Sigmoid colon (tissue), 6 donors: ENCODE measurements at regions not wholly inside any gene's neighbourhood (a gene's known extent, or its start where the extent isn't known, plus 50 kb on each side); places are given as distances from the start of the nearest gene placed in this dataset.

Source experiments
- DNase-seq: peaks from one replicate; pipeline ENCODE4 v3.0.0-alpha.2; 2019
- H3K27ac ChIP-seq, 4 donors: fragments of 200-600 bp; sonication (generic); one replicate each; pipeline ENCODE4 v1.5.1; 2016 to 2019; ENCODE audit warnings: mild to moderate bottlenecking in 1 of 4
- H3K27me3 ChIP-seq, 3 donors: fragments of 200-600 bp; sonication (generic); one replicate each; pipeline ENCODE4 v1.5.1; 2019; ENCODE audit warnings: mild to moderate bottlenecking in 1 of 3
- H3K36me3 ChIP-seq, 4 donors: fragments of 200-600 bp; sonication (generic); one replicate each; pipeline ENCODE4 v1.5.1; 2016 to 2019
- H3K4me1 ChIP-seq, 4 donors: fragments of 200-600 bp; sonication (generic); one replicate each; pipeline ENCODE4 v1.5.1; 2017 to 2019
- H3K4me3 ChIP-seq, 4 donors: fragments of 200-600 bp; sonication (generic); one replicate each; pipeline ENCODE4 v1.5.1; 2017 to 2019; ENCODE audit warnings: mild to moderate bottlenecking in 2 of 4, moderate library complexity in 1 of 4
- H3K9me3 ChIP-seq, 4 donors: fragments of 200-600 bp in 3 of 4; sonication (generic) in 3 of 4; one replicate each; pipeline versions ENCODE4 v1.5.1 to v1.6.1; 2013 to 2019
- CTCF ChIP-seq, 4 experiments: fragments of 450-650 bp in 3 of 4; fragments of 200-600 bp in 1 of 4; IDR thresholded peaks; one replicate each; pipeline ENCODE4 v1.5.1; 2016 to 2019; ENCODE audit warnings: antibody characterized with exemption in 4 of 4, mild to moderate bottlenecking in 3 of 4, moderate library complexity in 2 of 4
- EP300 ChIP-seq, 4 donors: sonication (generic); formaldehyde crosslinking; IDR thresholded peaks; one replicate each; pipeline ENCODE4 v1.6.1; 2017; ENCODE audit warnings: antibody characterized with exemption in 4 of 4
- POLR2A ChIP-seq, 2 donors: fragments of 450-650 bp; IDR thresholded peaks; one replicate each; pipeline ENCODE4 v1.6.1; 2016; ENCODE audit warnings: antibody characterized with exemption in 2 of 2, mild to moderate bottlenecking in 2 of 2, moderate library complexity in 2 of 2
- POLR2AphosphoS5 ChIP-seq, 4 donors: sonication (generic); formaldehyde crosslinking; IDR thresholded peaks; one replicate each; pipeline ENCODE4 v1.6.1; 2017; ENCODE audit warnings: antibody characterized with exemption in 4 of 4
- WGBS, 2 donors: extraction: QIAGEN DNeasy Blood & Tissue Kit; methylation state at CpG; one replicate each; pipeline ENCODE4 v1.1.7; 2013; 5-methylcytosine and 5-hydroxymethylcytosine counted together
- intact Hi-C: fragments of 100-400 bp; cut with DNase I; formaldehyde crosslinking; loops from one replicate; pipeline ENCODE4 v1.15.1; 2023
- donor health status: healthy with polysubstance abuse.
- donor health status: healthy.

- Histone ChIP-seq H3K9me3 (no peaks in the 10 kb centered on the region), H3K27me3 (no peaks in the 10 kb centered on the region), H3K27ac (no peak overlapping the region), H3K4me3 (no peak overlapping the region), H3K36me3 (no peaks in the 10 kb centered on the region), H3K4me1 (no peaks in the 10 kb centered on the region)
- intact Hi-C loops: no loop called here
- DNase-seq: peak; percentile 32
- TF ChIP-seq POLR2A (IDR thresholded peaks at IDR 0.05): no peak
- no peak for TF ChIP-seq CTCF (IDR thresholded peaks at IDR 0.05)
- TF ChIP-seq POLR2AphosphoS5 (IDR thresholded peaks at IDR 0.05): no peak
- no peak for TF ChIP-seq EP300 (IDR thresholded peaks at IDR 0.05)
- 67 to 85% methylated on average over 3 of the region's 3 CpGs for WGBS, 2 donors
These were observed 74.7 kb upstream of the TEX51 start for GRCh38 chr2:126823951-126824350.

GRCh38 chr2:126824663-126825062, 74.0 kb upstream of the TEX51 start:
- Histone ChIP-seq H3K27ac (no peak overlapping the region), H3K36me3 (no peaks in the 10 kb centered on the region), H3K4me3 (no peak overlapping the region), H3K4me1 (no peaks in the 10 kb centered on the region), H3K27me3 (no peaks in the 10 kb centered on the region), H3K9me3 (no peaks in the 10 kb centered on the region)
- intact Hi-C loops: no loop called here
- peak; percentile 37 for DNase-seq
- TF ChIP-seq EP300 (IDR thresholded peaks at IDR 0.05): no peak
- WGBS, 2 donors: 74 to 83% methylated on average over 6 of the region's 6 CpGs

GRCh38 chr2:126825316-126825715, 73.4 kb upstream of the TEX51 start:
- Histone ChIP-seq H3K4me3 (no peak overlapping the region), H3K9me3 (no peaks in the 10 kb centered on the region), H3K27ac (no peak overlapping the region), H3K27me3 (no peaks in the 10 kb centered on the region), H3K36me3 (no peaks in the 10 kb centered on the region), H3K4me1 (no peaks in the 10 kb centered on the region)
- peak; percentile 8 for DNase-seq
- intact Hi-C loops: no loop called here
- 85 to 93% methylated on average over 2 of the region's 2 CpGs for WGBS, 2 donors
- no peak for TF ChIP-seq POLR2A (IDR thresholded peaks at IDR 0.05)
- no peak for TF ChIP-seq POLR2AphosphoS5 (IDR thresholded peaks at IDR 0.05)
- no peak for TF ChIP-seq CTCF (IDR thresholded peaks at IDR 0.05)
- no peak for TF ChIP-seq EP300 (IDR thresholded peaks at IDR 0.05)

GRCh38 chr2:126826491-126826890, 72.2 kb upstream of the TEX51 start:
- Histone ChIP-seq H3K36me3 (no peaks in the 10 kb centered on the region), H3K27me3 (no peaks in the 10 kb centered on the region), H3K4me1 (no peaks in the 10 kb centered on the region), H3K4me3 (no peak overlapping the region), H3K9me3 (no peaks in the 10 kb centered on the region), H3K27ac (no peak overlapping the region)
- intact Hi-C loops: no loop called here
- DNase-seq: peak; percentile 48
- 88 to 89% methylated on average over 1 of the region's 1 CpG for WGBS, 2 donors
- no peak for TF ChIP-seq POLR2AphosphoS5 (IDR thresholded peaks at IDR 0.05)

GRCh38 chr2:126827371-126827770, 71.3 kb upstream of the TEX51 start:
- 80 to 88% methylated on average over 8 of the region's 8 CpGs for WGBS, 2 donors
- H3K4me1 ChIP-seq: no peaks in the 10 kb centered on the region
- no peak overlapping the region for H3K27ac ChIP-seq
- no peaks in the 10 kb centered on the region for H3K9me3 ChIP-seq
- H3K27me3 ChIP-seq: no peaks in the 10 kb centered on the region
- intact Hi-C loops: no loop called here
- DNase-seq: peak; percentile 19
- no peaks in the 10 kb centered on the region for H3K36me3 ChIP-seq
- no peak overlapping the region for H3K4me3 ChIP-seq
- no peak for TF ChIP-seq EP300 (IDR thresholded peaks at IDR 0.05)
- TF ChIP-seq CTCF (IDR thresholded peaks at IDR 0.05): no peak
- no peak for TF ChIP-seq POLR2A (IDR thresholded peaks at IDR 0.05)
- no peak for TF ChIP-seq POLR2AphosphoS5 (IDR thresholded peaks at IDR 0.05)

GRCh38 chr2:126828051-126828450, 70.6 kb upstream of the TEX51 start:
- TF ChIP-seq CTCF (IDR thresholded peaks at IDR 0.05): no peak
- TF ChIP-seq POLR2A (IDR thresholded peaks at IDR 0.05): no peak
- no peak for TF ChIP-seq POLR2AphosphoS5 (IDR thresholded peaks at IDR 0.05)
- TF ChIP-seq EP300 (IDR thresholded peaks at IDR 0.05): no peak
- H3K36me3 ChIP-seq: no peaks in the 10 kb centered on the region
- H3K27me3 ChIP-seq: no peaks in the 10 kb centered on the region
- H3K27ac ChIP-seq: no peak overlapping the region
- no peaks in the 10 kb centered on the region for H3K9me3 ChIP-seq
- H3K4me3 ChIP-seq: no peak overlapping the region
- WGBS, 2 donors: 79 to 81% methylated on average over 4 of the region's 4 CpGs
- H3K4me1 ChIP-seq: no peaks in the 10 kb centered on the region
- DNase-seq: no peak
- intact Hi-C loops: no loop called here
